ENCODE measurements at regions not wholly inside any gene's neighbourhood (a gene's known extent, or its start where the extent isn't known, plus 50 kb on each side); places are given as distances from the start of the nearest gene placed in this dataset.
A peak's percentile ranks its signal among the peaks of the same experiment; 100 is the strongest.

DNA sequence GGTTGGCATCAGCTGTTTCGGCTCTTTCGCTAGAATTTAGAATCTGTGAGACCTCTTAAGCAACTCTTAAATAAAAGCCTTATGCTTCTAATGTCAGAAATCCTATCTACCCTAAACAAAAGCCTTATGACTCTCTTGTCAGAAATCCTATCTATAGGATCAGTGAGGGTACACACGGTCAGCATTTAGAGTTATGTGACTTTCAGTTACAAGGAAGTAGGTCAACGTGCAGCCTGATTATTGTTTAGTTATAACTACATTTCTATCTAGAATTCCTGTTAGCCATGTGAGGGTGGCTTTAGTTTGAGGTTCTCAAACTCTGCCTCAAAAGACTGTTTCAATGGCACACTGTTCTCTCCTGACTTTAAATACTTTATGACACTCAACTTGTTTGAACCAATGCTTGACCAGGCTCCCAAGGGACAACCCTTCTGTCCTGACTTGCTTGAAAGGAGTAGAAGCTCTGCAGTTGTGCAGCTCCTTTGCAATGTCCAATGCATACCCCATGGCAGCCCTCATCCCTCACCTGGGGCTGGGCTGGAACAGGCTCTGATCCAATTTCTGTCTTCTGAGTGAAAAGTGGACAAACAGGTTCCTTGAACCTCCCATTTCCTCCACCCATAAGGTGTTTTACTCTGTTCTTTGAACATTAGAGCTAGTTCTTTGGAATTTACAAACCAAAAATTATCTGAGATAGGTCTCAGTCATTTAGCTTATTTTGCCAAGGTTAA lies 251.6 kb upstream of the PIK3R1 start:
- POLR2A ChIA-PET, result no interaction called here
- CTCF ChIA-PET, result interaction anchor here (0.7 kb wide), 1 partner anchor 718 kb away, joined by 3 read pairs; no protein-coding TSS in a partner anchor
- Histone ChIP-seq H3K4me3 (ENCODE audit: low read depth, low read length) (no peak overlapping the region), H3K9me3 (ENCODE audit: control insufficient read depth, insufficient read depth, low read depth, low read length) (no peaks in the 10 kb centered on the region), H3K36me3 (ENCODE audit: control insufficient read depth in 2 of 2, insufficient read depth in 1 of 2, low read length in 2 of 2) (no peaks in the 10 kb centered on the region), H3K27ac (ENCODE audit: extremely low read depth, low read depth, low read length) (no peak overlapping the region), H3K4me1 (ENCODE audit: control insufficient read depth, insufficient read depth, low read length) (no peaks in the 10 kb centered on the region)
- TF ChIP-seq ZNF596 (tag by site-specific recombination; IDR thresholded peaks at IDR 0.05) (no peak), ZNF707 (tag by site-specific recombination; IDR thresholded peaks at IDR 0.05) (no peak), KLF8 (tag by site-specific recombination; IDR thresholded peaks at IDR 0.05) (no peak), ZEB2 (tag by site-specific recombination; IDR thresholded peaks at IDR 0.05) (no peak), REPIN1 (tag by site-specific recombination; IDR thresholded peaks at IDR 0.05; ENCODE audit: low read depth) (no peak), ZNF785 (tag by site-specific recombination; IDR thresholded peaks at IDR 0.05) (no peak), ZNF175 (tag by site-specific recombination; IDR thresholded peaks at IDR 0.05) (no peak)
- TF ChIP-seq, protein P1, sequence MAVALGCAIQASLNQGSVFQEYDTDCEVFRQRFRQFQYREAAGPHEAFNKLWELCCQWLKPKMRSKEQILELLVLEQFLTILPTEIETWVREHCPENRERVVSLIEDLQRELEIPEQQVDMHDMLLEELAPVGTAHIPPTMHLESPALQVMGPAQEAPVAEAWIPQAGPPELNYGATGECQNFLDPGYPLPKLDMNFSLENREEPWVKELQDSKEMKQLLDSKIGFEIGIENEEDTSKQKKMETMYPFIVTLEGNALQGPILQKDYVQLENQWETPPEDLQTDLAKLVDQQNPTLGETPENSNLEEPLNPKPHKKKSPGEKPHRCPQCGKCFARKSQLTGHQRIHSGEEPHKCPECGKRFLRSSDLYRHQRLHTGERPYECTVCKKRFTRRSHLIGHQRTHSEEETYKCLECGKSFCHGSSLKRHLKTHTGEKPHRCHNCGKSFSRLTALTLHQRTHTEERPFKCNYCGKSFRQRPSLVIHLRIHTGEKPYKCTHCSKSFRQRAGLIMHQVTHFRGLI (tag by site-specific recombination; IDR thresholded peaks at IDR 0.05), result no peak

- H3K4me1 ChIP-seq (ENCODE audit: control insufficient read depth, insufficient read depth, low read length), result no peaks in the 10 kb centered on the region
- H3K9me3 ChIP-seq (ENCODE audit: control insufficient read depth, insufficient read depth, low read depth, low read length), result no peaks in the 10 kb centered on the region
- H3K36me3 ChIP-seq (ENCODE audit: control insufficient read depth in 2 of 2, insufficient read depth in 1 of 2, low read length in 2 of 2), result no peaks in the 10 kb centered on the region
- TF ChIP-seq ZNF24 (tag by site-specific recombination; IDR thresholded peaks at IDR 0.05) (no peak), ZIC2 (tag by site-specific recombination; IDR thresholded peaks at IDR 0.05) (peak; percentile 21; the same call in 1 of the 2 replicates), ZNF837 (tag by site-specific recombination; IDR thresholded peaks at IDR 0.05) (no peak), ZBTB10 (tag by site-specific recombination; IDR thresholded peaks at IDR 0.05) (no peak), ZNF391 (tag by site-specific recombination; IDR thresholded peaks at IDR 0.05; ENCODE audit: borderline replicate concordance, low read depth) (no peak), ZNF473 (tag by site-specific recombination; IDR thresholded peaks at IDR 0.05) (no peak), ZNF350 (tag by site-specific recombination; IDR thresholded peaks at IDR 0.05) (no peak)
- POLR2A ChIA-PET, result no interaction called here
- H3K4me3 ChIP-seq (ENCODE audit: low read depth, low read length), result no peak overlapping the region
- CTCF ChIA-PET, result interaction anchor here (0.6 kb wide), 1 partner anchor 341 kb away, joined by 4 read pairs; no protein-coding TSS in a partner anchor
- no peak overlapping the region for H3K27ac ChIP-seq (ENCODE audit: extremely low read depth, low read depth, low read length)
Measured at GRCh38 chr5:67960939-67961338, 254.6 kb upstream of the PIK3R1 start.

- ChIA-PET CTCF (no interaction called here), POLR2A (no interaction called here)
- Histone ChIP-seq H3K27ac (ENCODE audit: extremely low read depth, low read depth, low read length) (no peak overlapping the region), H3K4me1 (ENCODE audit: control insufficient read depth, insufficient read depth, low read length) (no peaks in the 10 kb centered on the region), H3K9me3 (ENCODE audit: control insufficient read depth, insufficient read depth, low read depth, low read length) (no peaks in the 10 kb centered on the region), H3K4me3 (ENCODE audit: low read depth, low read length) (no peak overlapping the region), H3K36me3 (ENCODE audit: control insufficient read depth in 2 of 2, insufficient read depth in 1 of 2, low read length in 2 of 2) (no peaks in the 10 kb centered on the region)
- TF ChIP-seq MEIS1 (CRISPR knock-in tag; IDR thresholded peaks at IDR 0.05; ENCODE audit: borderline replicate concordance) (no peak), PRDM1 (tag by site-specific recombination; IDR thresholded peaks at IDR 0.05) (no peak), ZNF184 (tag by site-specific recombination; IDR thresholded peaks at IDR 0.05) (no peak), SP2 (tag by site-specific recombination; IDR thresholded peaks at IDR 0.05) (no peak), ZNF791 (tag by site-specific recombination; IDR thresholded peaks at IDR 0.05) (no peak), ZNF792 (tag by site-specific recombination; IDR thresholded peaks at IDR 0.05) (no peak), SCRT1 (tag by site-specific recombination; IDR thresholded peaks at IDR 0.05; ENCODE audit: borderline replicate concordance) (no peak), ZBTB10 (tag by site-specific recombination; IDR thresholded peaks at IDR 0.05) (no peak)
- TF ChIP-seq, protein P2, sequence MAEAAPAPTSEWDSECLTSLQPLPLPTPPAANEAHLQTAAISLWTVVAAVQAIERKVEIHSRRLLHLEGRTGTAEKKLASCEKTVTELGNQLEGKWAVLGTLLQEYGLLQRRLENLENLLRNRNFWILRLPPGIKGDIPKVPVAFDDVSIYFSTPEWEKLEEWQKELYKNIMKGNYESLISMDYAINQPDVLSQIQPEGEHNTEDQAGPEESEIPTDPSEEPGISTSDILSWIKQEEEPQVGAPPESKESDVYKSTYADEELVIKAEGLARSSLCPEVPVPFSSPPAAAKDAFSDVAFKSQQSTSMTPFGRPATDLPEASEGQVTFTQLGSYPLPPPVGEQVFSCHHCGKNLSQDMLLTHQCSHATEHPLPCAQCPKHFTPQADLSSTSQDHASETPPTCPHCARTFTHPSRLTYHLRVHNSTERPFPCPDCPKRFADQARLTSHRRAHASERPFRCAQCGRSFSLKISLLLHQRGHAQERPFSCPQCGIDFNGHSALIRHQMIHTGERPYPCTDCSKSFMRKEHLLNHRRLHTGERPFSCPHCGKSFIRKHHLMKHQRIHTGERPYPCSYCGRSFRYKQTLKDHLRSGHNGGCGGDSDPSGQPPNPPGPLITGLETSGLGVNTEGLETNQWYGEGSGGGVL (tag by site-specific recombination; IDR thresholded peaks at IDR 0.05), result no peak
Measured at GRCh38 chr5:67957374-67957773, 258.2 kb upstream of the PIK3R1 start.

Data from HEK293 (cell line).